ENCODE measurements at regions not wholly inside any gene's neighbourhood (a gene's known extent, or its start where the extent isn't known, plus 50 kb on each side); places are given as distances from the start of the nearest gene placed in this dataset.

DNA sequence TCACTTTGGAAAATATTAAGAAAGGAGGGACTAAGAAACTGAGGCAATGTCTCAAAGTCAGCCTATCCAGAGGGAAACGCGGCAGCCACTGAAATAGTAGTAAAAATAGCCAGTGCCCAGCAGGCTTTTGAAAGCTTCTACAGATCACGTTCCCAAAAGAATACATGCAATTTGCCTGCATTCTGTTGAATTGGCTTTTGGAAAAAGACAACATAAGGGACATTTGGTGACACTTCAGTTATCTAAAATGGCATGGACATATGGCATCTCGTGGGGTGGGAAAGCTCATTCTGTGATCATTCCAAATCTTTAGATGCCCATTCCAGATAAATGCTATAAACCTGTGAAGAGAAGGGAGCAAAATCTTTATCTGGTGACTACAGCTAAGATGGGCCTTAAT is 82.8 kb upstream of the PDE1C start:
- TF ChIP-seq YY1 (IDR thresholded peaks at IDR 0.05; ENCODE audit: low read depth): no peak
- no peak for TF ChIP-seq TEAD4 (IDR thresholded peaks at IDR 0.05)
- TF ChIP-seq, protein P1, sequence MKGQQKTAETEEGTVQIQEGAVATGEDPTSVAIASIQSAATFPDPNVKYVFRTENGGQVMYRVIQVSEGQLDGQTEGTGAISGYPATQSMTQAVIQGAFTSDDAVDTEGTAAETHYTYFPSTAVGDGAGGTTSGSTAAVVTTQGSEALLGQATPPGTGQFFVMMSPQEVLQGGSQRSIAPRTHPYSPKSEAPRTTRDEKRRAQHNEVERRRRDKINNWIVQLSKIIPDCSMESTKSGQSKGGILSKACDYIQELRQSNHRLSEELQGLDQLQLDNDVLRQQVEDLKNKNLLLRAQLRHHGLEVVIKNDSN (IDR thresholded peaks at IDR 0.05): no peak
- TF ChIP-seq FOXM1 (IDR thresholded peaks at IDR 0.05; ENCODE audit: borderline replicate concordance, low read depth): no peak
- TF ChIP-seq MAX (IDR thresholded peaks at IDR 0.05): no peak
- no peak for TF ChIP-seq REST (IDR thresholded peaks at IDR 0.05; ENCODE audit: low read depth)
- TF ChIP-seq RAD21 (IDR thresholded peaks at IDR 0.05; ENCODE audit: low read depth): no peak
- TF ChIP-seq NFIC (IDR thresholded peaks at IDR 0.05): no peak

DNA sequence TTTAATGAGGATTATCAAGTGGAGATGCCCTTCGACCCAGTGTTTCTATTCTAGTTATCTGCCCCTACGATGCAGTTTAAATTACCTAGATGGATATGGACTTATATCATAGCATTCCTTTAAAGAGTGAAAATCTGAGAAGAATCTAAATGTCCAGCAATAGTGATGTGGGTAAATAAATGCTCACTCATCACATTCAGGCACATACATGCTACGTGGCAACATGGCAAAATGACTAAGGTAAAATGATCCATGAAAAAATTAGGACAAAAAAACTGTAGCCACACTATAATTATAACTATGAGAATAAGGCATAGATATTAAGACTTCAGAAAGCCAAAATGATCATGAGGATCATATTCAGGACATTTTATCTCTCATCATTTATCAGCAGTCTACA is 82.4 kb upstream of the PDE1C start:
- no peak for TF ChIP-seq EP300 (IDR thresholded peaks at IDR 0.05; ENCODE audit: borderline replicate concordance)
- no peak for TF ChIP-seq YY1 (IDR thresholded peaks at IDR 0.05; ENCODE audit: low read depth)
- TF ChIP-seq, protein P1 (IDR thresholded peaks at IDR 0.05): no peak
- no peak for TF ChIP-seq FOXM1 (IDR thresholded peaks at IDR 0.05; ENCODE audit: borderline replicate concordance, low read depth)
- TF ChIP-seq TCF12 (IDR thresholded peaks at IDR 0.05; ENCODE audit: low read depth): no peak
- no peak for TF ChIP-seq CEBPB (IDR thresholded peaks at IDR 0.05)
- no peak for TF ChIP-seq REST (IDR thresholded peaks at IDR 0.05; ENCODE audit: low read depth)
- no peak for TF ChIP-seq RAD21 (IDR thresholded peaks at IDR 0.05; ENCODE audit: low read depth)
- no peak for TF ChIP-seq TAF1 (IDR thresholded peaks at IDR 0.05; ENCODE audit: low read depth)
- no peak for TF ChIP-seq MAX (IDR thresholded peaks at IDR 0.05)
- no peak for TF ChIP-seq TEAD4 (IDR thresholded peaks at IDR 0.05)

- no peak for TF ChIP-seq CEBPB (IDR thresholded peaks at IDR 0.05)
Observed at GRCh38 chr7:32150589-32150988, 80.4 kb upstream of the PDE1C start.

DNA sequence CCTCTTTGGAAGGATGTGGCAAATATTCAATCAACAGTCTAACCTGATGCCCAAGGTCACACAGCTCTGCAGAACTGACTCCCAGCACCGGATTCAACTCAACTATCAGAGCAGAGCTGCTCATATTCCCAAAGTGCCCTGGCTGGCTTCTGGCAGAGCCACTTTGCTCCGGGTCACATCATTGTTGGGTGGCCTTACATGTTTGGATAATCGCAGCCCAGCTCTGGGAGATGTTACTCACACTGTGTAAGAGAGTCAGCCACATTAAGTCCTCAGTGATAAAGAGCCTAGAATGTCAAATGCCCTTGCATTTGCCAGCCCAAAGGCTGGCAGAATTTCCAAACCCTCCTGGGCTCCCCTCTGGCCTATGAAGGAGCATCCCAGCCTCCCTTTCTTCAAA is 79.8 kb upstream of the PDE1C start:
- TF ChIP-seq REST (IDR thresholded peaks at IDR 0.05; ENCODE audit: low read depth) (no peak), EGR1 (IDR thresholded peaks at IDR 0.05) (no peak), NFIC (IDR thresholded peaks at IDR 0.05) (no peak), CEBPB (IDR thresholded peaks at IDR 0.05) (no peak), TCF12 (IDR thresholded peaks at IDR 0.05; ENCODE audit: low read depth) (no peak), RAD21 (IDR thresholded peaks at IDR 0.05; ENCODE audit: low read depth) (no peak), FOXM1 (IDR thresholded peaks at IDR 0.05; ENCODE audit: borderline replicate concordance, low read depth) (no peak), MAX (IDR thresholded peaks at IDR 0.05) (no peak)
- TF ChIP-seq, protein P1 (IDR thresholded peaks at IDR 0.05): no peak

DNA sequence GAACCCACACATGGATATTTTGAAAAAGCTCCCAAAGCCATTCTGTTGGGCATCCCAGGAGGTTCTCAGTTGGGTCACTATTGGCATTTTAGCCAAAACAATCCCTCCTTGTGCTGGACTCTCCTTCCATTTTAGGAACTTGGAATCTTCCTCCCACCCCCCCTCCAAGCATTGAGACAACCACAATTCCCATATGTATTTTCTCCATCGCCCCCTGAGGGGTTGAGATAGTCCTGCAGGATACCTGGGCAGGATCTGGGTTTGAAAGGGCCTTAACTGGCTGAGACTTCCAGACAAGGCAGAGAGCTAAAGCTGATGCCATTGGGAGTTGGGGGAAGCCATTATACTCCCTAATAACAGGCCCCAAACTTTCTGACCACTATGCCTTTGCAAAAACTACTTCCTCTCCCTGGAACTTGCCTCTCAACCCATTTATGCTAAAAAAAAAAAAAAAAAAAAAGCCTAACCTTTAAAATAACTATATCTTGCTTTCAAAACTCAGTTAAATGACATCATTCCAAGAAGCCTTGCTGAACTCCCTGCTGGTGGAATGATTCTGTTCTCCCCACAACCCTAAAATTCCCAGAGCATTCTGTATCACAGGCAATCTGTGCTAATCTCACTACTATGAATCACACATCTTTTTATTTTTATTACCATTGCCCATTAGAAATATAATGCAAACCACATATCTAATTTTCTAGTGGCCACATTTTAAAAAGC is 77.5 kb upstream of the PDE1C start:
- TF ChIP-seq TEAD4 (IDR thresholded peaks at IDR 0.05) (no peak), TCF12 (IDR thresholded peaks at IDR 0.05; ENCODE audit: low read depth) (no peak), FOXM1 (IDR thresholded peaks at IDR 0.05; ENCODE audit: borderline replicate concordance, low read depth) (no peak), ZBTB7A (IDR thresholded peaks at IDR 0.05; ENCODE audit: low read depth) (no peak), TAF1 (IDR thresholded peaks at IDR 0.05; ENCODE audit: low read depth) (no peak)
- TF ChIP-seq, protein P1 (IDR thresholded peaks at IDR 0.05): no peak

Measured in Ishikawa (cell line).